ENCODE measurements at regions not wholly inside any gene's neighbourhood (a gene's known extent, or its start where the extent isn't known, plus 50 kb on each side); places are given as distances from the start of the nearest gene placed in this dataset.
A peak's percentile ranks its signal among the peaks of the same experiment; 100 is the strongest.

DNA sequence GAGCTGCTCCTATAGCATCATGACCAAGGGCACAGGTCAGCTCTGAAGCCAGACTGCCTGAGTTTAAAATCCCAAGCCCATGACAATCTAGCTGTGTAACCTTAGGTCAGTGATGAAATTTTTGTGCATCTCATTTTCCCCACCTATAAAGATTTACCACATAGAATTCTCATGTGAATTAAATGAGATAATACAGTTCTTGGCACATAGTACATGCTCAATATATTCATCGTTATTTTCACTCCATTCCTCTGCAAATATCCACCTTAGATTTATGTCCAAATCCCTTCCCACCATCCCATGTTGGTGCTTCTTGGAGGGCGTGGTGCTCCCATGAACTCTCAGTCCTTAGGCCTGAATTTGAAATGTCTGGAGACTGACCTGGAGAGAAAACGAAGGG, 300.1 kb downstream of the TLE3 start:
- DNase-seq: no peak

DNA sequence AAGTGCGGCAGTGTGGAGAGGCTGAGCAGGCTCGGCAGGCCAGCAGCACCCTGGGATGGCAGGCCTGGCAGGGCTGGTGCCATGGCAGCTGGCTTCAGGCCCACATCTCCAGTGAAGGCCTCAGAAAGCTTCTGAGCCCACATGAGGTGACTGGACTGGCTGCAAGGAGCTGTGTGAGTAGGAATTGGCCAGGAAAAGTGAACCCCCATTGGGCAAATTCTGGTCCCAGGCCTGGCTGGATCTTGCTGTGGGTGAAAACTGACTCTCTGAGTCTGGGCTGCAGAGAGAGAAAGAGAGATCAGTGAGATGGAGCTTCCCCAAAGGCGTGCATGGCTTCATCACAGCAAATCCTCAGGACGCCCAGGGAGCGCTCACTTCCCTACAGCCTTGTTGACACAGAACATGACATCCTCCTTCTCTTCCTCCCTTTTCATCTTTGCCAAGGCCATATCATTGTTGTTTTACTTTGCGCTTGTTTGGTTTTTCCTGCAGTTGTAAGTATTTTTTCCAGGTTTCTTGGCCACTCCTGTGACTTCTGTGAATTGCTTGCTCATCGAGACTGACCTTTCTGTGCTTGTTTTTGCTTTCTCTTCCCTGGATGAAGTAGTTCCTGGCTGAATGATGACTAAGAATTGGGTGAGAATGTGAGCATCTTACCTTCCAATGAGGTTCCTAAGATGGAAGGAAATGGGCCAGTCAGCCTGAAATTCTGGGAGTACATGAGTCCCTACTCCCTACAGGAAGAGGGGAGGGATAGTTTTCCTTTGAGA, 299.1 kb downstream of the TLE3 start:
- no peak for DNase-seq

DNA sequence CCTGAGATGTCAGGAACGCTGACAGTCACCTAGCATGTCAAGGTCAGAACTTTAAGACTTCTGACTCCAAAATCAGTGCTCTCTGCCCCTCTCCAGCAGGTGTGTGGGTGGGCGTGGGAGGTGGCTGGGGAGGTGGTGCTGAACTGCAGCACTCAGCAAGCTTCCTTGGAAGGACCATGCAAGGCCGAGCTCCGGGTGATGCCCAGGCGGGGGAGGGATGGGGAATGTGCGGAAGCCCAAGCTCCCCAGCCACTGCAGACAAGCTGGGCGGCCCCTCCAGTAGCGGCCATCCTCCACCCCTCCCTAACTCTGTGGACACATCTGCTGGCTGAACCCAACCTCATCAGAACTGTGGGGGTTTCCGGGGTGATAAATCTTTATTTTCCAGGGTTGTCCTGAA, 296.6 kb downstream of the TLE3 start:
- DNase-seq: no peak

- DNase-seq: no peak
Observed at GRCh38 chr15:69802432-69802831, 295.3 kb downstream of the TLE3 start.

GRCh38 chr15:69804786-69805185, 292.9 kb downstream of the TLE3 start:
- no peak for DNase-seq

DNA sequence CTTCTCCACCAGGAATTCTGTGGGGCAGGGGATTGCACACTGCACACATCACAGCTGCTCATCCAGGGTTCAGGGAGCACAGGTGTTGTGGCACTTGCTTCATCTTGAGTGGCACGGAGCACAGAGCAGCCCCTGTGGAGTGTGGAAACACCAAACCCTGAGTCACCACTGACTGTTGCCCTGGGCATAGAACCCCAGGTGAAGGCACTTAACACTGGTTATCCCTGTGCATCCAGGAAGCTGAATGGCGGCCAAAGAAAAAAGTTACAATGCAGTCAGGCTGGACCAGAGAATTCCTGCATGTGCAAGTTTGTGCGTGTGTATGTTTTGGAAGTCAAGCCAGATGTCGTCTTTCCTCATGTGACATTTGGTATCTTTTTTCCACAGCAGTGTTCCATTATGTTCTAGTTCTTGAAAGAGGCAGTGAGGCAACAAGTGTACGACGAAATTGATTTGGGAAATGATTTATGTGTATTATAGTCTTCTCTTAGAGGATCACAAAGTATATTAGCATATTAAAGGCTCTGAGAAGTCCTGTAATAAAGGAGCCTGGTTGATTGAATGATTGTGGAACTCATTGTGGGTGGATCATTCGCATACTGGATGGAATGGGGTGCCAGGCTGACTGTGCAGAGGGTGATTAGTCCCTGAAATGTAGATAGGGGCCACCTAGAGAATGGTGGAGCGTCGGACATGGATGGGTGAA, 292.3 kb downstream of the TLE3 start:
- DNase-seq: no peak

DNA sequence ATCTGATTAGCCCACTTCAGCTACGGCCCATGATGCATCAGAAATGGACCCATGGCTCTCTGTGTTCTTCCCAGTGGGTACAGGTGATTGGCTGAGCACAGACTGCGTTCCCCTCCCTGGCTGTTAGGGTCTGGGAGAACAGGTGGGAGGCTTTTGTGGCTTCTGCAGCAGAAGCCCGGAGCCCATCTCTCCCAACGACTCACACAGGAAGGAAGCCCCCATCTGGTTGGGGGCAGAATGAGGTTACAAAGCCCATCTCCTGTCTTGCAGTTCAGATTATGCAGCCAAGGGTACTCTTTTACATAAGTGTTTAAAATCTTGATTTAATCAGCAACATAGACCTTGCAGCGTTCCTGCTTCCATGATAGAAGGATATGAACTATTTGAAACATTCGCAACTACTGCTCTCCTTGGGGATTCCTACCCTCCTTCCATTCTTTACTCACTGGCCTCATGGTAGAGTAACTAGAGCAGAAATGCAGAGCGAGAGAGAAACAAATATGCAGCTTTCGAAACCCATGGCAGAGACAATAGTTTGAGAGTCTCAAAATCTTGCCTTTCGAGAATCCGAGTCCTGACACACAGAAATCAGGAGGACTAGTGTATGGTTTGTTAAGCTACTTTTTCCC, 291.3 kb downstream of the TLE3 start:
- no peak for DNase-seq

DNA sequence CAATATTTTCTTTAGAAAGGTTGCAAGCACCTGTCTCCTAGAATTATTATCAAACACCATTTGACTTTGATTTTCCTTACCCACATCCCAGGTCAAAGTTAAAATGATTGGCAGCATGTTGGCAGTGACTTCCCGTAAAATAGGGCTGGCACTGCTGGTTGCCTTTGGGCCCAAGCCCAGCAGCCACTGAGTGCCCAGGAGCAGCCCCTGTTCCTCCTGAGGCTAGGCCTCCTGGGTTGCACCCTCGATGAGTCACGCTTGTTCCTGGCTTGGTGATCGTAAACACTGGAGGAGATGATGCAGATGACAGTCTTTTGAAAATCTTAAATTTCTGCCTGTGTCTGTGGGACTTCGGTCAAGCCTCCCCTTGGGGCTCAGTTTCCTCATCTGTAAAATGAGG, 290.0 kb downstream of the TLE3 start:
- DNase-seq: no peak

- no peak for DNase-seq
Observed at GRCh38 chr15:69808756-69809155, 289.0 kb downstream of the TLE3 start.

- no peak for DNase-seq
Observed at GRCh38 chr15:69809421-69809820, 288.3 kb downstream of the TLE3 start.

GRCh38 chr15:69810431-69811354, 287.0 kb downstream of the TLE3 start:
- DNase-seq: peak in 1 of 2 experiments; percentile 35

GRCh38 chr15:69812861-69813261, 284.9 kb downstream of the TLE3 start:
- no peak for DNase-seq

GRCh38 chr15:69813881-69814280, 283.8 kb downstream of the TLE3 start:
- peak in 1 of 2 experiments; percentile 48 for DNase-seq

DNA sequence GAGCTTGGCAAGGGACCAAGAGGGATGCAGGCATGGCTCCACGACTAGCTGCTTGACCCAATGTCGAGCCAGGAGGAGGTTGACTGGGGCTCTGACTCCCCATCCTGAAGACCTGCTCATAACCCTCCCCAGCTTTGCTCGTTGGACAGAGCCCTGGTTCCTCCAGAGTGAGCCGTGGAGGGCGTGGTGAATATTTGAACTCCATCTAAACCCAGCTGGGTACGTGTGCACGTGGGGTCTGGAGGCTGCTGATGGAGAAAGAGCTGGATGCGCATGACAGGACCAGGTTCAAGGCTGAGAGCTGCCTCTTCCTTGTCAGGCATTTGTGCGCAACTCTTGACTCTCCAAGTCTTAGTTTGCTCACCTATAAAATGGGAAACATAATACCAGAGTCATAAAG, 282.8 kb downstream of the TLE3 start:
- DNase-seq: no peak

- no peak for DNase-seq
Observed at GRCh38 chr15:69815793-69816192, 281.9 kb downstream of the TLE3 start.

- DNase-seq: no peak
Observed at GRCh38 chr15:69816522-69816921, 281.2 kb downstream of the TLE3 start.

DNA sequence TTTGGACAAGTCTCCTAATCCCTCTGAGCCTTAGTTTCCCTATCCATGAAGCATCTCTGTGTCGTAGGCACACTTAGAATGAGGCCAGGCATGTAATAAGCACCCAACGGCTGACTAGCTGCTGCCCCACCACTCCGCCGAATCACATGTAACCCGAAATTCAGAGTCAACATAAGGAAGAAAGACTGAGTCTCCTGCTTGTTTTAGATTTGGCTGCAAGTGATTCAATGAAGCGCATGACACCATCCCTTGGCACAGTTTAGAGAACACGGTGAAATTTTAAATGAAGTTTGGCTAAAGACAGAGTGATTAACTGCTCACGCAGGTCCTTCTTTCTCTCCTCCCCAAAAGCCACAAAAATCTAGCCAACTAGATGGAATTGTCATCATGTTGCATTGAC, 279.2 kb downstream of the TLE3 start:
- DNase-seq: no peak

GRCh38 chr15:69819371-69819770, 278.3 kb downstream of the TLE3 start:
- no peak for DNase-seq

DNA sequence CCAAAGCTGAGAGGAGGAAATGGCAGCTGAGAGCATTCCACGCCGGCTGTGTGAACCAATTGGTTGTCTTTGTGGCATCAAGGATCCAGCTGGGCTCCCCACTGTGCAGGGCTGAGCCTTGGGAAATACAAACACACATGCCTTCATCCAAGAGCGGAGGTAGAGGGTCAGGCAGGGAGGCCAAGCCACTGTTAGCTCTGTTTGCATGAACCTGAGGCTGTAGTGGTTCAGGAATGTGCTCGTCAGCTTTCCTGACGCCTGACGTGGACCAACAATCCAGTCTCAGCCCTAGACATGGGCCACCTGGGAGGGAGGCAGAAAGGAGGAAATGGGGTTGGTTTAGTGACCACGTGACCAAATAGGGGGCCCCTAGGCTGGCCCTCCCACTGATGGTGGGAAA, 276.9 kb downstream of the TLE3 start:
- no peak for DNase-seq

DNA sequence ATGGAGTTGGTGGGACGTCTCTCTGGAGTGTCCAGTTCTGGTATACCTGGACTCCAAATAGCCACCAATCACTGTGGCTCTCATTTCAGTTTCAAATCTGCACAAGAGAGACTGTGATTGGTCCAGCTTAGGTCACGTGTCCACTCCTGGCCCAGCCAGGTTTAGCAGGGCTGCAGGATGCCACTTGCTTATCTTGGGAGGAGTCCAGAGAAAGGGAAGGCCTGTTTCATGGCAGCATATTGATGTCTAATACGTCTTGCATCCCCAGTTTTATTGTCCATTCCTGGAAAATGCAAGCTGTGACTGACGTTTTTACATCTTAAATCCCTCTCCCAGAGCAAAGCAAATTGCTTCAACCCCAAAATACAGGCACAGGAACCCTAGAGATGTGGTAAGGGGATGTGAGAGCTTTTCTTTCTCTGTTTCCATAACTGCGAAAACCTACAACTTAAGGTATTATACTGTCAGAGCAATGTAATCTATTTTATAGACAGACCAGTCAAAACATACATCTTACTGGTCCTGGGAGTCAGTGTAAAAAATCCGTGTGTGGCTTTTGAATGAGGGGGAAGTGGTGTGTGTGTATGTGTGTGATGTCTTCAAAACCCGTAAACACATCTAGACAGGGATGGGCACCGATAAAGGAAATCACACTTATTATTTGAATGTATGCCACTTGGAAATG, 274.4 kb downstream of the TLE3 start:
- no peak for DNase-seq

DNA sequence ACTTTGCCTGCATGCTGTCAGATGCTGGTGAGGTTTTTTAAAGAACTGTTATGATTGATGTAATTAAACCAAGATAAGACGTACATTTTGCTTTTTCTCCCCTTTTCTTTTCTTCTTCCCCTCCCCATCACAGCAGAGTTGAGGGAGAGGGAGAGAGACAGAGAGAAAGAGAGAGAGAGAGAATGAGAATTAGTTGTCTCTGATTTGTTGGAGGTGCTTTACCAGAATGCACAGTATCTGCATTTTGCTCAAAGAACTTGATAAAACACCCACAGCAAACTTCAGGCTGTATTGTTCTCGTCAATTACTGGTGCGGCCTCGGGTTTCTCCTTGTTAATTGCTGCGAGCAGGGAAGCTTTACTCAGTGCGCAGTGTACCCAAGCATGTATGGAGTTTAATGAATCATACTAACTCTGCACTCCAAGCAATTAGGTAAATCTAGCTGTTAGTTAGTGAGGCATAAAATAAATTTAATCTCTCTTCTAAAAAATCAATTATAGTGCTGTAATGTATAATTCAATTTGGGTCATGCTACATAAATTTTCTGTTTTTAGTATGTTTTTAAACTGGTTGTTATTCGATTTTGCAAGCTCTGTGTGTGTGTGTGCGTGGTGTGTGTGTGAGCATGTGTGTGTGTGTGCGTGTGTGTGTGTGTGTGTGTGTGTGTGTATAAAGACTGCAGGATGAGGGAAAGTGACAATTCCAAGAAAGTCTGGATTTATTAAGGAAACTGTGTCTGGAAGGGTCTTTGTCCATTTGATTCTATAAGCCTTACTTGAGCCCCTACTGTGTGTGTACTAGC, 273.4 kb downstream of the TLE3 start:
- peak in 1 of 2 experiments; percentile 28 for DNase-seq

Measured in NCI-H526 (cell line).